ENCODE measurements at regions not wholly inside any gene's neighbourhood (a gene's known extent, or its start where the extent isn't known, plus 50 kb on each side); places are given as distances from the start of the nearest gene placed in this dataset.
"Not testable (repeated sequence)": the region's sequence is repeated elsewhere in the genome, so short reads cannot be mapped to it uniquely, and the experiment has no call there.

DNA sequence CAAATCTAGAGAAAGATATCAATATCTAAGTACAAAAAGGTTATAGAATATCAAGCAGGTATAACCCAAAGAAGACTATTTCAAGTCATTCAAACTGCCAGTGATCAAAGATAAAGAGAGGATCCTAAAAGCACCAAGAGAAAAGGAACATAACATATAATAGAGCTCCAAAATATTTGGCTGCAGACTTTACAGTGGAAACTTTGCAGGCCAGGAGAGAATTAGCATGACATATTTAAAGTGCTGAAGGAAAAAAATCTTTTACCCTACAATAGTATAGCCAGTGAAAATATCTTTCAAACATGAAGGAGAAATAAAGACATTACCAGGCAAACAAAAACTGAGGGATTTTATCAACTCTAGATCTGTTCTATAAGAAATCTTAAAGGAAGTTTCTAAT lies 254.3 kb upstream of the ARHGEF26 start:
- no peak for DNase-seq

DNA sequence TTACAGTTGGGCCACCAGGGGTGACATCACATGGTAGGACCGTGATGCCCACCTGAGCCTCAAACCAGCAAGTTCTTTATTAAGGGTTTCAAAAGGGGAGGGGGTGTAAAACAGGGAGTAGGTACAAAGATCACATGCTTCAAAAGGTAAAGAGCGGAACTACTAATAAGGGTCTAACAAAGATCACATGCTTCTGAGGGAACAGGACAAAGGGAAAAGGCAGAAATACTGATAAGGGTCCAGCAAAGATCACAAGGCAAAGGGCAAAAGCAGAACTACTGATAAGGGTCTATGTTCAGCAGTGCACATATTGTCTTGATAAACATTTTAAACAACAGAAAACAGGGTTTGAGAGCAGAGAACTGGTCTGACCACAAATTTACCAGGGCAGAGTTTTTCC lies 246.8 kb upstream of the ARHGEF26 start:
- DNase-seq, result not testable (repeated sequence)

DNA sequence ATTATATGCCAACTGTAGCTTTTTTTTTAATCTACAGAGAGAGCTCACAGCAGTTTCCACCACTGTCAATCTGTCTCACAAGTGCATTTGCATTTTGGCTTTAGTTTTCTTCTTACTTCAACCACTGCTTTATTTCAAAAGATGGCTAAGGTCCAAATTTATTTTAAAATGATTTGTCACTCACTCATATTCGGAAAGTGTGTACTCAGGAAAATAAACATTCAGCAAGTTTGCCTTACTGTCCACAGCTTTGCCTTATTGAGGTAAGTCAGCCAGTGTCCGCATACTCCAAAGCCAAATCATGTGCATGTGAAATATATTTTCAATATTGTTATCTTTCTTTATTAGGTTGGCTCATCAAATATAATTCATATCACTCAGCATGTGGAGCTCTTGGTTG lies 240.7 kb upstream of the ARHGEF26 start:
- no peak for DNase-seq

DNA sequence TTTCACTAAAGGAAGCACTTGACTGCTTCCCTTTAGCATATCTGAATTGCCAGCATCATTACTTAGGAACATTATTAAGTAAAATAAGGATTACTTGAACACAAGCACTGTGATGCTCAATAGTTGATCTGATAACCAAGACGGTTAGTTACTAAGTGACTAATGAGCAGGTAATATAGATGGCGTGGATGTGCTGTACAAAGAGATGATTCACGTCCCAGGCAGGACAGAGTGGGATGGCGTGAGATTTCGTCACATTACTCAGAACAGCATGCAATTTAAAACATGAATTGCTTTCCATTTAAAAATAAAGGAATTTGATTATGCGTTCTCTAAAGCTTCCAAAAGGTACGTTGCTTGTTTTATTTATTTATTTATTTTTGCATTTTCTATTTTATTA lies 240.0 kb upstream of the ARHGEF26 start:
- DNase-seq, result no peak

DNA sequence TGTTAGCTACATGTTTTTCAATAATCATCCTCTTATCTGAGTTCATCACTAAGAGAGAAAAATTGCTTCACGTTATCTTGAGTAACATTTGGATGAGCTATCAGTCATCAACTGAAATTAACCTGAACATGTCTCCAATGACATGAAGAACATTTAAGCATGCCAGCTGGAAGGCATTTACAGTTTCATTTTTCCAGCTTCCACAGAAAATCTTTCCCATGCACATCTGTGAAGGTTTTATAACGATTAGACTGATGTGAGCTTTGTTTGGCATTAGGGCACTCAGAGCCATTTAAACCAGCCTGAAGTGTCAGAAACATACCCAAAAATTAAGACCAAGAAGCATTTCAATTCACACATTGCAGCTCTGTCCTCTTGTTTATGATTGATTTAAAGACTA lies 235.8 kb upstream of the ARHGEF26 start:
- no peak for DNase-seq

DNA sequence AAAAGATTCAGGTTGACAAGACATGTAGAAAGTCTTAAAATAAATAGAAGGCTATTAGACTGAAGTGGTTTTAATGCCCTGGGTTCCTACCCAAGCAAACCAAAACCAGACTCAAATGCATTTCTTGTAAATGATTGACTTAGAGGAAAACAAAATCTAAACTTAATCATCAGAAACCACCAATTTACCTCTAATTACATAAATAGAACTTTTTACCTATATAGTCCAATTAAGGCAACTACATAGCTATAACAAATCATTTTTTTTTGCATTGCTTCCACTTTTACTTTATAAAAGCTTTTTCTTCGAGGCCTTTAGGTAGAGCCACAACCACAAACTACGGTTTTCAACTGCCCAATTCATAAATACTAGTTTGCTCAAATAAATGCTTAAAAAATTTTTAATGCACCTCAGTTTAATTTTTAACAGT lies 231.3 kb upstream of the ARHGEF26 start:
- no peak for DNase-seq

DNA sequence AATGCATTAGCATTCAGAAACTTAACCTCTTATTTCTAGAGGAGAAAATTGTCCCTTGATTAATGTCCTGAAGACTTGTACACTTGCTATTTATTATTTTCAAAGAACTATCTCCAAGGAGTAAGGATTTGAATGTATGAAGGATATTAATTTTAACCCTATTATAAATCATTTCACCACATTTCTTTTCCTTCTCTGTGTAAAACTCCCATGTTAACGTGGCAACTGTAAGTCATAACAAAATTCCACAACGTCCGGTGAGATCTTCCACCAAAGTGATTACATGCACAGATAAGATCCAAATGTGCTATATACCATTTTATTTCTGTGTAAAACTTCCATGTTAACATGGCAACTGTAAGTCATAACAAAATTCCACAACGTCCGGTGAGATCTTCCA lies 229.1 kb upstream of the ARHGEF26 start:
- no peak for DNase-seq

DNA sequence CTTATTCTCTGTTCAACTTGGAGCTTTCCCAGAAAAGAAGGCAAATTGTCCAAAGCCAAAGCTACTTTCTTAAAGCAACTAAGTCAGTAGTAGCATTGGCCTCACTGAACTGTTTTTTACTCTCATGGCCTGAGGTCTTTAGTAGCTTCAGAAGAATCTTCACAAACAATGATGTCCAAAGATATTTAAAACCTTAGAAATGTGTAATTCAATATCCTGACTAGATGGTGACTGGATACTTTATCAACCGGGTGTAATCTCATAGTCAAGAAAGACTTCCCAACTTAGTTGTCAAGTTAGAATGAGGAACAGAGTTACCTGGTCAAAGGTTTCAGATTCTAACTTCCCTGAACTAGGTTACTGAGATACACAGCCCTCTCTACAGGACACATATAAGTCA lies 226.3 kb upstream of the ARHGEF26 start:
- no peak for DNase-seq

DNA sequence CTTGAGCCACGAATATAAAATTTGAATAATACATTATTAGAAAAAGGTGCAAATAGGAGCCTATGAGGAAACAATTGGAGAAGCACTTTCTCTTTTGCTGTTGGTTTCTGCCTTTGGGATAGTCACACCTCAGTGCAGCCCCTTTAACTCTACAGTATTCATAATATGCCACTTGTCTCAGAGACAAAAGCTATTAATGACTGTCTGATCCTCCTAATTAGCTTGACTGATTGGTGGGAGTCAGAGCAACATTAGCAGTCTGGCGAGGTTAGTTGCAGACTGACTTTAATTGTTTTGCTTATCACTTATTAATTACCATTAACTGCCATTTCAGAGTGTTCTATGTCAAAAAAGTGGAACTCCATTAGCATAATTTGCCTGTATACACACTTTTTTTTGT lies 225.0 kb upstream of the ARHGEF26 start:
- DNase-seq, result no peak

DNA sequence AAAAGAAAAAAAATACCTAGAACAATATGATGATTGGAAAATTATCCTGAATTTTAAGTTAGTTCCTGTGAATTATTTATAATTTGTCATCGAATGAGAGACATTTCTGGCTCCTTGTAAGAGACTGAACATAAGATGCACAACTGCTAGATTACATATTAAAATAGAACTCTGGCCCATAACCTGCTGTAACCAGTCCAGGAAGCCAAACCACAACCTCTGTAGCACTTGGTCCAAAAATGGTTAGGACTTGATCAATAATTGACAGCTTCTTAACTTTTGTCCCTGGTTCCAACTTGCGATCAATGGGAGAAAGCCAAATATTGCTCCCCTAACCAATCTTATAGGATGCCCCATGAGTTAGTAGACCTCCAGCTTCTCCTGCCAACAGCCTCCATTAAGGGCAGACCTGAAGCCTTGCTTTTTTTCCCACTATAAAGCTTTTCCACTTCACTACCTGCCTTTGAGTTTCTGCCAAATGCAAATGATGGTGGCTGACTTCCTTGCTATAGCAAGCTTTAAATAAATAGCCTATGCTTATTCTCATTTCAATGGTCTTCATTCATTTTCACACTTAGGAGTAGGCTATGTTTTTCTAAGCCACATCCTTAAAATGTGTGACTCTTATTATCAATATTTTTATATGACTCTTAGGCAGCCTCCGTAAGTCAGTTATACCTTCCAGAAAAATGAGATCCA lies 224.0 kb upstream of the ARHGEF26 start:
- no peak for DNase-seq

DNA sequence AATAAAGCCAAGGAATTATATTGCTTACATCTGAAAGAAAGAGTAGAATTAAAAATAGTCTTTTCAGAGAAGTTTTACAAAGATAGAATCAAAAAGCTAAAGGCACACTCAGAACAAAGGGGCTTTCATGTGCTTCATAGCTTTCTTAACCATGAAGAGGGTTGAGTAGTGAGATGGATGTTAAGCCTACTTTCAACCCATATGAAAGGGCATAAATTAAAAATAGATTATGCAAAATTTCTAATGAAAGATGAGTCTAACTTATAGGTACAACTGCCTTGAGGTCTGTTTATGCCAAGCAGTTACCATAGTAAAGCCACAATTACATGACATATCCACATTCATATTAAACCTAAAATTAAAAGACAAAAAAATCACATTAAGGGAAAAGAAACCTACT lies 223.3 kb upstream of the ARHGEF26 start:
- no peak for DNase-seq

DNA sequence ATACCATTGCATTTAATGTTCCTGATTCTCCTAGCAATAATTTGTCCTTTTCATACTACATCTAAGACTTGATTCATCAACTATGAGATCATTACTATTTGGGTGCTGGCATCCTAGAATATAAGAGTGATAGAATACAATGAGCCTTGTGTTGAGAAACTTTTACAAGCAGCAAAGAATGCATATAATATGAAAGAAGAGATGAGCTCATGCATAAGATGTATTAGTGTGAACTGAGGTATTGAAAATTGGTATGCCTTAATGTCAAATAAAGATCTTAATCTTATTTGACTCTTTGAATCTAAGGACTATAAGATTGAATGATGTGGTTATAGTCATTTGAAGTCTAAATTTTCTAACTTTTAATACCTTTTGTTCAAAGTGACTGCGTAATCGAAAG lies 220.0 kb upstream of the ARHGEF26 start:
- DNase-seq, result no peak

DNA sequence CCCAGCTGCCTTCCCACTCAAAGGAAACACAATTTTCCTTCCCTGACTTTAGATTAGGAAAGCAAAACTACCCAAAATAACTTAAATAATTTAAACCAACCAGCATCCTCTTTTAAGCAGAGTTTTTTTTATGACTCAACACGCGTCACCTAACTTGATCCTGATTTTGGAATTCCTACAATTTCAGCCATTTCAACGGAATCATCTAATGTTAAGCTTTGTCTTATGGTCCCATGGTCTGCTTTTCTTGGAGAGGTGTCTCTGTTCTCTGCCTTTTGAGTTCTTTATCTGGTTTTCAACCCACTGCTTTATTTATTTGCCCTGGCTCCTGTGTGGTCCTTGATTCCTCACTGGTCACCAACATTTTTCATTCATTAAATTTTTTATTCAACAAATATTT lies 219.2 kb upstream of the ARHGEF26 start:
- DNase-seq, result no peak

DNA sequence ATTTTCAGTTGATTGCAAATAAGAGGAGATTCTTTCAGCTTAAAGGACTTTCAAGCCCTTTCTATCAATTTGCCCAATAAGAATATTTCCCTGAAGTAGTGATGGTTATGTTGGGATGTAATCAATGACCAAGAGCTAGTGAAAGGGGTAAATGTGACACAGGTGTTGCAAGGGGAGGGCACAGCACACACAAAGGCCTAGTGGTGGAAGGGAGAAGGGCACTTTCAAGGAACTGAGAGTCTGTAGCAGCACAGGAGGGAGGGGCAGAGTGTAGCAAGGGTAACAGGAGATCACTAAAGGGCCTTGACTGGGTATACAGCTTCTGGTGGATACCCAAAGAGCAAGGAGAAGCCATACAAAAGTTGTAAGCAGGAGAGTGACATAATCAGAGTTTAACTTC lies 217.8 kb upstream of the ARHGEF26 start:
- no peak for DNase-seq

DNA sequence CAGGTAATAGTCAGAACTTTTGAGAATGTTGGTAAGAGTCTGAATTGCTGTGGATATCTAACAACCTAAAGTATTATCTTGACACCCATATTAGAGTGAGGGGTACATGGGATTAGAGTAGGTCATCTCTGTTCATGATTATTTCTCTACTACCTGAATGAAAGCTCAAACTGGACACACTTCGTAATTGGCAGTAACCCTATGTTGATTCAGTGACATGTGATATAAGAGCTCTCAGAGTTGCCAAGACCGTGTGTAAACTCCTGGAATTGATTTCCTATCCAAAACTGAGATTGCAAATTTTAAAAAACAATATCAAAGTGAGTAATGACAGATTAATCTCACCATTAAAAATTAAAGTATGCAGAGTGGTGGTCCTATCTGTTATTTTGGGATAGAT lies 214.8 kb upstream of the ARHGEF26 start:
- no peak for DNase-seq

DNA sequence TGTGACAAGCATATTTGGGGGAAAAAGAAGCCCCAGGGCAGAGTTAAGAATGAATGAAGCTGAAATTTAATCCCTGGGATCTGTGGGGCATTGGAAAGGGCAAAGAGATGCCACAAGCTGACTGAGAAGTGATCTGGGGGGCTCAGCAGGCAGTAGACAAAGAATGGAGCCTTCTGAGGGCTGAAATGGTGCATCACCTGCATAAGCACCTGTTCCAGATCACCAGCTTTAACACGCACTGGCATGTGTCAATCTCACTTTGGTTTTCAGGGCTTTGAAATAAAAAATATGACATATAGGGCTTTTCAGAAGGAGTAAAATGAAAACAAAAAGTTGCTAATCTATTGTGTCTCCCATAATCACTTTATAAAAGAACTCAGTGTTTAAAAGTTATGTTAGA lies 210.8 kb upstream of the ARHGEF26 start:
- DNase-seq, result no peak

DNA sequence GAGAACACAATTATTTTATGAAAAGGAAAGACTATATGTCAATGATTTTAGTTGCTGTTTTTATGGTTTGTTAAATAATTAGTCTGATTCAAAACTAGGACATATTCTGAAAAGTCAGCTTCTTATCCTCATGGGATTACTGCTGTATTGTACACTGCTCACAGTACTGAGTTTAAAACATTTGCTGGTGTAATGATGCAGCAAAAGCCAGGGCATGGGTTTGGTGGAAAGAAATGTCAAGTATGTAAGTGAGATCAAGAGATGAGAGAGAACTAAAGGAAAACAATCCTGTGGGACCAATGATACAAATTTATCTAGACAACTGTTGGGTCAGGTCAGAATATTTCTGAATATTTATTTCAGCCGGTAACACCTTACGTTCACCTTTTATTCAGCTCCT lies 210.1 kb upstream of the ARHGEF26 start:
- DNase-seq, result no peak

DNA sequence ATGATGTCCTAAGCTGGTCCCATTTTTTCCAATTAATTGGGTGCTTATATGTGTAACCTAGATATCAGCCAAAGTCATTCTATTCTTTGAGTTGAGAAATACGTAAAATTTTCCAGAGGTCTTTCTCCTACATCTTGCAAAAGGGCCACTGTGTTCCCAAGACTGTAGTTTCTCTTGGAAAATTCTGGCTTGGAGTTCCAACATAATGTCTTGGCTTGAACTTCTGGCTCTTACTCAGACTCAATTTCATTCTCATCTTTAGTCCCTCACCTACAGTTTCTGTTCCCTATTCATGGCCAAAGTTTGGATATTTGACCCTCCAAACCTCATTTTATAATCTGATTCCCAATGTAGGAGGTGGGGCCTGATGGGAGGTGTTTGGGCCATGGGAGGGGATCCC lies 201.4 kb upstream of the ARHGEF26 start:
- DNase-seq, result no peak

DNA sequence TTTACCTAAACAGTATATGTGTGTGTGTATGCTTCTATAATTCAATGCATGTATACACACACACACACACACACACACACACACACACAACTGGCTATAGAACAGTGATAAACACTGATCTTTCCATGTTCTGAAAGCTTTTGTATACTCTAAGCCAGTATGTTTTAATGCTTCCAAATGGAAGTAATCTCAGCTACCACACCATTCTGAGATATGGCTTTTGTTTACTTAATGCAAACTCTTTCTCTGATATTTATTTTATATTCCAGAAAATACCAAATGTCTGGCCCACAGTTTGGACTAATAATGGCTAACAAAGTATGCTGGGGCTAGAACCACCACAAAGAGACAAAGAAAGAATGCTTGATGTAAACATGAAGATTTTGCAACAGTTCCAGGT lies 199.4 kb upstream of the ARHGEF26 start:
- no peak for DNase-seq

DNA sequence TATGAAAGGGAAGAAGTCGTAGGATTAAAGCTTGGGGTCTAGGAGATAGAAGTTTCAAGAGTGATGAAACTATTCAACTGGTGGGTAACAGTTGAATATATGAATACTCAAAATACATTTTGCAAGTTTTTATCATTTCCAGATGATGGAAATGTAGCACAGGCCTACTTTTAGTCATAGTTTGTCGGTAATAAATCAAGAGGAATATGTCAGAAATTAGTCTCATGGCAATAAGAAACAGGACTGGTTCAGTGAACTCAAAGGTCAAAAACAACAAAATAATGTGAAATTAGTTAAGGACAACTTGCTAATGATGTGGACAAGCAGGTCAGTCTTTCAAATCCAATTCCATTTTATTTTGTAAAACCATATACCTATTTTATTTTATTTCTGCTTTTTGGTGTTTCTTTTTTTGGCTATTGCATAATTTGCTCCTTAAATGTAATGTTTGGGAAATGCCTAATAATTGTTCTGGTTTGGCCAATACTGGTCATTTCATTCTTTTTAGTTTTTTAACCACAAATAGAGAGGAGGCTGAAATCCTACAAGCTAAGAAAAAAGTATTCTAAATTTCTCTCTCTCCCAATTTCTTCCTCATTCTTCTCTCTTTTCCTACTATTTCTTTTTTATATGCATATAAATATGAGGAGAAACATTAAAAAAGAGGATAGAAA lies 195.2 kb upstream of the ARHGEF26 start:
- no peak for DNase-seq

DNA sequence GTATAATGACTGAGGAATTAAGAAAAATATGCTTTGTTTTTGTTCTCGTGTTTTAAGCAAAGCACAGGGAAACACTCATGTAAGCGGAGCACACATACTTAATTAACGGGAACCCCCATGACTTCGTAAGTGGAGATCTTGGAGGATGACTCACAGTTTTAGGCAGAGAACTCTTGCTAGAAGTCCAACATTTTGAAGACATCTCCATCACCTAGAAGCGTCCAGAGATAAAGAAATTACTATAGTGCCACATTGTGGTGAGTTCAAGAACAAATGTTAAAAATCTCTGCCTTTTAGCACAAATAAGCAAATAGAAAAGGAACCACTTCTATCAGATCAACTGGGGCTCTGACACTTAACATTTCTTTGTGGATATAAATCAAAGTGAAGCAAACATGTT lies 194.1 kb upstream of the ARHGEF26 start:
- no peak for DNase-seq

DNA sequence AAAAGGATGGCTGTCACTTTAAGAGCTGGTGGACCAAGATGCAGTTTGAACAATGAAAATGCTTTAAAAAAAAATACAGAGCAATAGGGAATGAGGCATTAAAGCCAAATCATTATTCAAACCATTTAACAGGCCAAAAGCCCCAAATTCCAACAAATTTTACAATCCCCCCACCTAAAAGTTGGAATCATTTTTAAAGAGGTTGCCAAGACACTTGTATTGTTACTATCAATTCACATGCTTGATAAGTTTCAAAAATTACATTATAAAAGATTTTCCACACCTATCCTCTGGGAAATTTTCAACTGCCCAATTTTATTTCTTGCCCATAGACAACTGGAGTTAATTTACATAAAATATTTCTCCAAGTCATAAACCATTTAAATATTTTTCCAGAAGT lies 192.3 kb upstream of the ARHGEF26 start:
- DNase-seq, result no peak

DNA sequence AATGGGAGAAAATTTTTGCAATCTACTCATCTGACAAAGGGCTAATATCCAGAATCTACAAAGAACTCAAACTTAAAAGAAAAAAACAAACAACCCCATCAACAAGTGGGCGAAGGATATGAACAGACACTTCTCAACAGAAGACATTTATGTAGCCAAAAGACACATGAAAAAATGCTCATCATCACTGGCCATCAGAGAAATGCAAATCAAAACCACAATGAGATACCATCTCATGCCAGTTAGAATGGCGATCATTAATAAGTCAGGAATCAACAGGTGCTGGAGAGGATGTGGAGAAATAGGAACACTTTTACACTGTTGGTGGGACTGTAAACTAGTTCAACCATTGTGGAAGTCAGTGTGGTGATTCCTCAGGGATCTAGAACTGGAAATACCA lies 187.7 kb upstream of the ARHGEF26 start:
- not testable (repeated sequence) for DNase-seq

DNA sequence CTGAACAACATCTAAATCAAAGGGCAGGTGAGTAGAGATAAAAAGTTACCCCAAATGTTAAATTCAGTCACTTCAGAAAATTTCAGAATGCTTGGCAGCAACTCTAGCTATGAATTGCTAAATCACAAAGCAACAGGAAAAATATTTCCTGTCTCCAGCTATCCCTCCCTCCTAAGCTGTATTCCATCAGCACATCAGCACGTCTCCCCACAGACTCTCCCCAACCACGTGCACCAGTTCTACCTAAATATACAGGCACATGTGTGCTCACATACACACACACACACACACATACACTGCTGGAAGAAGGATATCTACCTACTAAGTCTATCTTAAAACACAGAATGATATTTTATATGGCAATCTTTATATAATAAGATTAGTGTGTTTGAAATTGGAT lies 177.1 kb upstream of the ARHGEF26 start:
- DNase-seq, result no peak

DNA sequence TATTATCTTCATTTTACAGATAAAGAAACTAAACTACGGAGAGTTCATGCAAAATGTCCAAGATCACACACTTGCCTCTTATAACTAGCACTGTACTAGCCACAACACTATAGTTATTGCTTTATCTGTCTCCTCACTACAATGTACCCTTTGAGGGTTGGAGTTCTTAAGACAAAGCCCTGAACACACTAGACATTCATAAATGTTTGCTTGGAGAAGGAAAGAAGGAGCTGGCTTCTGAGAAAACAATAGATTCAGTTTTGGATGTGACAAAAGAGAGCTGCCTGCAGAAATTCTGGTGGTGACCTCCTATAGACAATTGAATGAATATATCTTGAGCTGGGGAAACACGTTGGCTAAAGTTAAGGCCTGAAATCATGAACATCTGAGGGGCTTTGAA lies 169.9 kb upstream of the ARHGEF26 start:
- DNase-seq, result no peak

Data from CD4-positive, alpha-beta T cell treated with Interleukin-17A for 4 hours (primary cell).